Retina (tissue), 1 donor: ENCODE measurements at regions not wholly inside any gene's neighbourhood (a gene's known extent, or its start where the extent isn't known, plus 50 kb on each side); places are given as distances from the start of the nearest gene placed in this dataset.

Experiments used
- DNase-seq: peaks from one replicate; pipeline ENCODE4 v3.0.0-alpha.2; 2016

DNA sequence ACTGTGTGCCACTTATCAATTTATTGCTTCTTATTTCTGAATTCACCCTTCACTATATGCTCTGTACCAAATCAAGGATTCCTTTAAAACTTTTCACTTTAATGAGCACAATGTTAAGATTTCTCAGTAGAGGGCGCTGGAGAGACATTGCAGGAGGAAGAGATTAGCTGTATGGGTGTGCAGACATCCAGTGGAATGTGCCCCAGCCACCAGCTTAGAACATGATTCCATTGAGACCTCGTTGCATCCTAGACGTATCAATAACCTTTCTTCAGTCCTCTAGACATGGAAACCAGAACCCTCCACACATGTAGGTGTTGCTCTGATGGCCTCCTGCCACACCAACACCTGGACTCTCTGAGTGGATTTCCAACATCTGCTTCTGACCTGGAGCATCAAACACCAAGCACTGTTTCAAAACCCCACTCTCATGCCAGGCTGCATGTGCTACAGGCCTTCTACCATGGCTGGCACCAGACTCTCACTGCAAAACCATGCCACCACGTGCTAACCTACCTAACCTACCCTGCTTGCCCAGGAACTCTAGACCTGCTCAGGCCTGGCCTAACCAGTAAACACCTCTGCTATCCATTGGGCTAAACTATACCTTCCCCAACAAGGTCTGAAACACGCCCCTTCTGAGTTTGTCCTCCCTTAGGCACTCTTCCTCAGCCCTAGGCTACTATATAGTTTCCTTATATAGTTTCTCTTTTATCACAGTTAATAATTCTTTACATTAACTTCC, 633.2 kb upstream of the PKDCC start:
- DNase-seq: no peak

DNA sequence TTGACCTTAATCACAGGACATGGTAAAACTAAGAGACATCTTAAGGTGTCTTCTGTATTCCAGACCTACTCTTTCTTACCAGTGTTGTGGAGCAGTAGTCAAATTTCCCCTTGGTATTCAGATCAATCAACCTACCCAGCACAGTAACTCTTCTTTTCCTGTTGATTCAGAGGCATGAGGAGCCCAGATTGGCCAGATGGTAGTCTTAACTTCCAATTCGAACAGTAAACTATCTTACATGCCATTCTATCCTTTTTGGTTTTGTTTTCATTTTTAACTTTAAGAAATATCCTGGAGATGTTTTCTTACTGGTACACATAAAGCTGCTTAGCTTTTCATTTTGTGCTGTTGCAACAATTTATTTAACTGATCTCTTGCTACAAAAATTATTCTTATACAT, 630.3 kb upstream of the PKDCC start:
- DNase-seq: no peak

- DNase-seq: no peak
These were observed 627.6 kb upstream of the PKDCC start for GRCh38 chr2:41420219-41420618.

GRCh38 chr2:41420872-41421271, 626.9 kb upstream of the PKDCC start:
- no peak for DNase-seq

- no peak for DNase-seq
These were observed 616.1 kb upstream of the PKDCC start for GRCh38 chr2:41431756-41432155.

GRCh38 chr2:41432459-41432858, 615.4 kb upstream of the PKDCC start:
- DNase-seq: no peak

GRCh38 chr2:41434991-41435390, 612.8 kb upstream of the PKDCC start:
- DNase-seq: no peak

DNA sequence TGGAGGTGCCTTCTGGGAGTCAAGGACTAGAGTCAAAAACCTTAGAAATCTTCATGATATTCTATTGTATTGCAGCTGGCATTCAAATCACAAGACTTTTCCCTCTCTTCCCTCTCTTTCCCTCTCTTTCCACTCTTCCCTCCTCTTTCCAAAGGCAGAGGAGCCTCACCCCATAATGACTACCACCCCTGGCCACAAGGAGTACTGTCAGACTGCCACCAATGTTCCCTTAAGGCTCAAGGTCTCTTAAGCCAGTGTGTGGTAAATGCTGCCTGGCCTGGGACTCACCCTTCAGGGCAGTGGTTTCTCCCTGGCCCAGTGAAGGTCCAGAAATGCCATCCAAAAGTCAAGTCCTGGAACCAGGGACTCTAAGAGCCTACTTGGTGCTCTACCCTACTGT, 605.9 kb upstream of the PKDCC start:
- DNase-seq: no peak

GRCh38 chr2:41445865-41446264, 602.0 kb upstream of the PKDCC start:
- no peak for DNase-seq

GRCh38 chr2:41446266-41446665, 601.6 kb upstream of the PKDCC start:
- no peak for DNase-seq

- DNase-seq: no peak
These were observed 599.6 kb upstream of the PKDCC start for GRCh38 chr2:41448221-41448620.

DNA sequence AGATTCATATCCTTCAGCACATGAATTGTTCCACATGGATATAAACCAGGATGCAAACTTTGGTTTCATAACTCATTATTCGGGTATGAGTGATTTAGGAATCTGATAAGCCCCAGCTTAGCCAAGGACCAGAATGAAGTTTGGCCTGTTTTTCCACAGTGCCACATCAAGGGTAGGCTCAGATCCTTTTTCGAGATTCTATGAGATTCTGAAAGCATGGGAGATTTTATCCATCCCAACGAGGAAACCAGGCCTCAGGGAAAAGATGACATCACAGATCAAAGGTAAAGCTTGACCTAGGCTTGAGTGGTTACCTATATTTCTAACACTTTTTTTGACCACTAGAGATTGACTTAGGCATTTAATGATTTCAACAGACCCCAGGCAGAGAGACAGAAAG, 590.8 kb upstream of the PKDCC start:
- DNase-seq: no peak

GRCh38 chr2:41460661-41461060, 587.2 kb upstream of the PKDCC start:
- DNase-seq: no peak

DNA sequence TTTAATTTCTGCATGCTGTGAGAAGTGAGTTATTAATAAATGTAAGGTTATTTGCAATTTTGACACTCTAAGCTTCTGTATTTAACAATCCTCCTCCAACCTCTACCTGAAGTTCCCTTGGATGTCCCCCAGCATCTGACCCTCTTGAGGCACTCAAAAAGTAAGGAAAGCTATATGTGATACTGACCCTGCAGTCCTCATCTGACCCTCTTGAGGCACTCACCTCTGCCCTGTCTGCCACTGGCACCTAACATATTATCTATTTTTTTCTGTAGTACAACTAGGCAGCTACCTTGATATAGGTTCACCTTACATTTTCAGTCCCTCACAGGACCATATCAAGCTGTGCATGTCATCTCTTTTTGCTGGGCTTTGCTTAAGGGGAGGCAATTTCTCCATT, 583.4 kb upstream of the PKDCC start:
- DNase-seq: no peak

GRCh38 chr2:41475959-41476358, 571.9 kb upstream of the PKDCC start:
- DNase-seq: no peak

- DNase-seq: no peak
These were observed 565.2 kb upstream of the PKDCC start for GRCh38 chr2:41482659-41483058.

GRCh38 chr2:41483226-41483625, 564.6 kb upstream of the PKDCC start:
- DNase-seq: no peak

DNA sequence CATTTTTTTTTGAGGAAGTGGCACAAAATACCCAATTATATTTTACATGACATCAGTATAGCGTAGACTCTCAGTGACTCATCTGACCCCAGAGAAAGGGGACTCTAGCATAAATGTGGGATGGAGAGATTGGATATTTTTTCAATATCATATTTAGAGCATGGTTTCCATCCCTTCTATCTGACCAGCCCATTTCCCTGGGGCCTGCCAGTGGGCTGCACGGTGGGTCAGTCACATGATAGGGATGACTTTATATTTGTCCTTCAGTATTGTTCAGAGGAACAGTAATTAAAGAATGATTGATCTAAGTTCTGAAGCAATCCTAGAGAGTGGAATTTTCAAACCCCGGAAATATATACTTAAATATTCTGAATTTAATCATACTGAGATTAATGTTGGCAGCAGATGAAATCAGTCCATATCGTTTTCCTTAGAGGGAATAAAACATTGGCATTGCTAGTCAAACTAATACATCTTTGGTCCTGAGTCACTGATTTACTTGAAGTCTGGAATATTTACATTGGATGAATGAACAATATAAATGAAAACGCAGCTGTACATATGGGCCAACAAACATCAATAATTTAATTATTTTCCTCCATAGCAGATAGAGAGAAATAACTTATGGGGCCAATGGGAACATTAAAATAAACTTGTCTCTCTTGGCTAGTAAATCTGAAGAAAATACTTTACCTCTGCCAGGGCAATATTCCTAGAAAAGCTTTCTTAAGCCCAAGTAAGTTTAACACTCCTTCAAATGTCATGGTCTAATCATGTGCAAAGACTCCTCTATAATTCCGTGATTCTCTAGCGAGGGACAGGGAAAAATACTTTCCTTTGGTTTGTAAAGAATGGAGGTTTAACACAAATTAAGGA, 563.6 kb upstream of the PKDCC start:
- DNase-seq: no peak

GRCh38 chr2:41484858-41485234, 563.0 kb upstream of the PKDCC start:
- no peak for DNase-seq

GRCh38 chr2:41486948-41487347, 560.9 kb upstream of the PKDCC start:
- DNase-seq: no peak

DNA sequence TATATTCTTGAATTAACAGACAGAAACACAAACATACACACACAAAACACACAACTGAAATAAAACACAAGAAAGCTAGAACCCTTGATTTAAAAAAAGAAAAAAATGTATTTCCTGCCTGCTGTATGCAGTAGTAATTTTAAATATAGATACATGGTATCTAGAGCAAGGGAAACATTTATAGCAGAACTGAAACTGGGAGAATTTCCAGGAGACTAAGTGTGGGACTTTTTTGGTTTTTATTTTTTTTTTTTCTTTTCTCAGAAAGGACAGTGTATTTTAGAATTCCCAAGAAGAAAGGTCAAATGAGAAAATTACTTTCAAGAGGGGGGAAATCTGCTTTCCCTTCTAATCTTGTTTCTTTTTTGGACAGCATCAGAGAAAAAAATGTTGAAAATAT, 558.9 kb upstream of the PKDCC start:
- DNase-seq: no peak

GRCh38 chr2:41489638-41490037, 558.2 kb upstream of the PKDCC start:
- DNase-seq: no peak

DNA sequence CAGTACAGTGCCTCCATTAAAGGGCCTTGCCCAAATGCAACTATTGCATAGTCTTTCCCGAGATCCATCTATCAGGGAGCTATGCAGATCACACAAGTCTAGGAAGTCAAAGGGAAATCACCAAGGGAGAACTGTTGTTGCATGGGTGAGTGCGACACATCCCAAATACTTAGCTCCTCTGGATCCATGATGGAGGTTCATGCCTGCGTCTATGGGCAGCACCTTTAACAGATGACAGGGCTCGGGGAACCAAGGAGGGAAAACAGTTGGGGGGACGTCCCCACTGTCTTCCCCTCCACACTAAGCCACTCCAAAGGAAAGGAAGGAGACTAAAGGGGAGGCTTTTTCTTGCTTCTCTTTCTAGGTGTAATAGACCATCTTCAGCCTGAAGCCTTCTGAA, 552.8 kb upstream of the PKDCC start:
- DNase-seq: no peak

DNA sequence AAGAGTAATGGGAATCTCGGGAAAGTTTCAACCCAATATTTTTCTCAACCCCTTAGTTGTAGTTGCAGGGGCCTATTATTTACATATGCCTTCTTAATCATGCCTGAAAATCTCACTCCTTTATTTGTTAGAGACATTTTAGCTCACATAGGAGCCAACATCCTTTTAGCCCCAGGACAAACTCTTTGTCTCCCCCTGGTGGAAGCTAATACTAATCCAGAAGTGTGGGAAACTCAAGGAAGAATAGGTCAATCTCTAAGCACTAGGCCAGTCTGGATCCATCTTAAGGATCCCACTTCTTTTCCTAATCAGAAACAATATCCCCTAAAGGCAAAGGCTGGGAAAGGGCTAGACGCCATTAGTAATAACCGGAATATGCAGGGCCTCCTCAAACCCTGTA, 550.9 kb upstream of the PKDCC start:
- no peak for DNase-seq

DNA sequence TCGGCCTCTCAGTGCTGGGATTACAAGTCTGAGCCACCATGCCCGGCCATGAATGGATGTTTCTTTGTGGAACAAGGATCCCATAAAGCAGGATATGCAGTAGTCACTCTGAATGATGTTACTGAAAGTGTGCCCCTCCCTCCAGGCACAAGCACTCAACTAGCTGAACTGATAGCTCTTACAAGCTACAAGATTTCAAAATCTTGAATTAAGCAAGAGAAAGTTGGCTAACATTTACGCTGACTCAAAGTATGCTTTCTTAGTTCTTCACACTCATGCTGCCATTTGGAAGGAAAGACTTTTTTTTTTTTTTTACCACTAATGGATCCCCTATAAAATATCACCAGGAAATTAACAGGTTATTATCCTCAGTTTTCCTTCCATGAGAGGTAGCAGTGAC, 549.0 kb upstream of the PKDCC start:
- DNase-seq: no peak
